Mesendoderm (in vitro differentiated cells): ENCODE measurements at regions not wholly inside any gene's neighbourhood (a gene's known extent, or its start where the extent isn't known, plus 50 kb on each side); places are given as distances from the start of the nearest gene placed in this dataset.

ENCODE experiments used
- DNase-seq: peaks from one replicate; pipeline ENCODE4 v3.0.0; 2013
- H2AK5ac ChIP-seq: 2 replicates; pipeline ENCODE4 v1.6.1; 2013; ENCODE audit warnings: low read length, inconsistent platforms
- H2BK120ac ChIP-seq: 2 replicates; pipeline ENCODE4 v1.6.1; 2013; ENCODE audit warnings: low read depth, mild to moderate bottlenecking, low read length, moderate library complexity, mixed read lengths
- H2BK15ac ChIP-seq: replicated peaks from 2 replicates; pipeline ENCODE4 v1.6.1; 2013; ENCODE audit warnings: low read depth, mild to moderate bottlenecking, moderate library complexity
- H2BK5ac ChIP-seq: 2 replicates; pipeline ENCODE4 v1.6.1; 2013; ENCODE audit warnings: low read length, inconsistent platforms
- H3K18ac ChIP-seq: 2 replicates; pipeline ENCODE4 v1.6.1; 2013; ENCODE audit warnings: mild to moderate bottlenecking, low read length, mixed read lengths
- H3K23ac ChIP-seq: one replicate; pipeline ENCODE4 v1.6.1; 2013; ENCODE audit warnings: low read length
- H3K27ac ChIP-seq: 2 replicates; pipeline ENCODE4 v1.5.1; 2013; ENCODE audit warnings: low read depth, mild to moderate bottlenecking, inconsistent platforms, low read length, moderate library complexity
- H3K27me3 ChIP-seq: 2 replicates; pipeline ENCODE4 v1.6.1; 2013; ENCODE audit warnings: low read length, control low read depth, mild to moderate bottlenecking, inconsistent platforms; ENCODE audit not compliant: insufficient read depth, poor library complexity
- H3K36me3 ChIP-seq: 2 replicates; pipeline ENCODE4 v1.6.1; 2013; ENCODE audit warnings: low read length, inconsistent platforms; ENCODE audit not compliant: control insufficient read depth, insufficient read depth
- H3K4ac ChIP-seq: one replicate; pipeline ENCODE4 v1.6.1; 2013; ENCODE audit warnings: low read depth, mild to moderate bottlenecking, low read length, moderate library complexity
- H3K4me1 ChIP-seq: 2 replicates; pipeline ENCODE4 v1.6.1; 2013; ENCODE audit warnings: low read depth, low read length, inconsistent platforms; ENCODE audit not compliant: control insufficient read depth
- H3K4me2 ChIP-seq: 2 replicates; pipeline ENCODE4 v1.6.1; 2013; ENCODE audit warnings: low read length
- H3K4me3 ChIP-seq: 2 replicates; pipeline ENCODE4 v1.5.1; 2013; ENCODE audit warnings: mild to moderate bottlenecking, low read length
- H3K56ac ChIP-seq: one replicate; pipeline ENCODE4 v1.6.1; 2013; ENCODE audit warnings: low read length
- H3K79me1 ChIP-seq: 2 replicates; pipeline ENCODE4 v1.6.1; 2013; ENCODE audit warnings: low read length, inconsistent platforms
- H3K79me2 ChIP-seq: 2 replicates; pipeline ENCODE4 v1.6.1; 2013; ENCODE audit warnings: mild to moderate bottlenecking, low read length; ENCODE audit not compliant: control insufficient read depth, insufficient read depth
- H3K9ac ChIP-seq: 2 replicates; pipeline ENCODE4 v1.6.1; 2013; ENCODE audit warnings: low read length, inconsistent platforms
- H4K5ac ChIP-seq: one replicate; pipeline ENCODE4 v1.6.1; 2013; ENCODE audit warnings: low read length
- H4K8ac ChIP-seq: one replicate; pipeline ENCODE4 v1.6.1; 2013; ENCODE audit warnings: low read depth, mild to moderate bottlenecking, control low read depth, low read length, moderate library complexity
- WGBS: extraction: QIAGEN DNeasy Blood & Tissue Kit; methylation state at CpG from one replicate; pipeline ENCODE4 v1.1.7; 2013; ENCODE audit warnings: low lambda C conversion rate, missing lambda C conversion rate; ENCODE audit not compliant: insufficient coverage; ENCODE audit errors: extremely low coverage; 5-methylcytosine and 5-hydroxymethylcytosine counted together

DNA sequence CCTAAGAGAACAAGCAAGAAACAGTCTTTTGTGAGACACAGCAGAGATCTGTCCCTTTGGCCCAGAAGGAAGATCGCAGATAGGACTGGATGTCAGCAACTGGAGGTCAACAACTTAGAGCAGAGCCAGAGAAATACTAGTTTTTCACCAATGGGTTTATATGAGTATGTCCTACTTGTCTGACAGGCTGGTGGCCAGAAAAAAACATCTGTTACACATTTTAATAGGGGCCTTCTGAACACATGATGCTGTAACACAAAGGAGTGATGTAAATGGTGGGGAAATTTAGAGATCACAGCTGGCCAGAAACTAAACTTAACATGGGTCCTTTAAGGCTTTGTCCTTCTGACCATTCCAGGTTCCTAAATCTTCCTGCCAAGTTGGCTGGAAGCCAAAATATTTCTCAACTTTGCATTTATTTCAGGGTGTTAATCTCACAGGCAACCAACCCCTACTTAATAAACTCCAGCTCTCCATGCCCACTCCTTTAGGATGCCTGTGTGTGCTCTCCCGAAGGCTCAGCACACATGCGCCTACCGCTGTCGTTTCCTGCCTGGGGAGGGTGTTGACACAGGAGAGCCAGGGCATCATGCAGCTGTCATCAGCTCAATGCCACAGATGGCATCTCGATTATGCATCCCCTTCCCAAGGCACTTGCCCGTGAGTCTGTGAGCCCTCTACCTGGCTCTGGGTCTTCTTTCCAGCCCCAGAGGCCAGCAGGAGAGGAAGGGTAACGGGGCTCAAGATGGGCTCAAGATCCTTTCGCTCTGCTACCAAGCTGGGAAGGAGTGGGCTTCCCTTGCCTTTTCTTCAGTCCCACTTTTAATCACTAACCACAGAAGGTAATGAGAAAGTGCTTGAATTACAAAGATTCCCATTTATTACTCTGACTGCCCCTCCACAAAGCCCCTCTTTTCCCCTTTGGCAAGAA lies 252.5 kb downstream of the ETAA1 start:
- H4K5ac ChIP-seq, result no peak overlapping the region
- H3K4me2 ChIP-seq, result no peak overlapping the region
- no peaks in the 10 kb centered on the region for H3K27me3 ChIP-seq
- no peak overlapping the region for H3K23ac ChIP-seq
- no peak overlapping the region for H3K4ac ChIP-seq
- no peak overlapping the region for H4K8ac ChIP-seq
- no peaks in the 10 kb centered on the region for H3K4me1 ChIP-seq
- no peak overlapping the region for H3K56ac ChIP-seq
- H3K36me3 ChIP-seq, result no peaks in the 10 kb centered on the region
- peak; percentile 16 for DNase-seq
- H2AK5ac ChIP-seq, result no peak overlapping the region
- H3K4me3 ChIP-seq, result no peak overlapping the region
- no peak overlapping the region for H3K27ac ChIP-seq
- no peaks in the 10 kb centered on the region for H3K79me1 ChIP-seq
- no peak overlapping the region for H2BK5ac ChIP-seq
- WGBS, result no CpG with 5 or more reads among the region's 9 CpGs
- no peak overlapping the region for H2BK120ac ChIP-seq
- H2BK15ac ChIP-seq, result no peak overlapping the region
- H3K79me2 ChIP-seq, result no peaks in the 10 kb centered on the region
- H3K9ac ChIP-seq, result no peak overlapping the region
- H3K18ac ChIP-seq, result no peak overlapping the region

DNA sequence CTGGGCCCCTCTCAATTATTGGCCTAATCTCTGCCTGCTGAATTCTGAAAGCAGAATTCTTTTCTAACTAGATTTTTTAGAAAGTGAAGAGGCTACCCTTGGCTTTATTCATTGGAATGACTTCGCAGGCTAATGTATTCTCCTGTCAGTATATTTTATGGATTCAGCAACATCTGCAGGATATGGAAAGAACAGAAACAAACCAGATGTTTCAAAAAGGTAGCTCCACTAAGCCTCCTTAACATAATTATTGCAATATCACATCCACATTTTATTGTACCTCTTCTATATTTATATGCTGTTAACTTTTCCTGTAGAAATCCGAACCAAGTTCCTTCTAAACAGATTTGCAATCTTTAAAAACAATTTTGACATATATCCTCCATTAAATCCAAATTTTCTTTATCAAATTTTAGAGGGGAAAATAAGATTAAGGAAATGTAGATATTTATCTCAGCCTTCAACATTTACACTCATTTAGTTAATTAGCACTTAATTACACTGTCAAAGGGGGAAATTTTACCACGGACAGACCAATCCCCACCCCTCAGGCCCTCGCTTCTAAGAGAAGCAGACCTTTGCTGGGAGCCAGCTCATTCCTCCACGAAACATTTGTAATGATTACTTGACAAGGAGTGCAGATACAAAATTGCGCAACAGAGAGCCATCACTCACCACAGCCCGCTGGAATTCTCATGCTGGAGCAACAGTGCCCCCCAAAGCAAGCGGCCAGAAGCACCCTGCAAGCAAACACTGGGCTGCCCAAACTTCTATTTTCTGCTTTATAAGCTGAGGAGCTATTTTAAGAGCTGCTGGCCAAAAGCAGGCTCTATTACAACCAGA lies 253.4 kb downstream of the ETAA1 start:
- Histone ChIP-seq H3K4me2 (no peak overlapping the region), H4K5ac (no peak overlapping the region), H2BK5ac (no peak overlapping the region), H3K4me3 (no peak overlapping the region), H3K27me3 (no peaks in the 10 kb centered on the region), H4K8ac (no peak overlapping the region), H3K23ac (no peak overlapping the region), H3K79me1 (no peaks in the 10 kb centered on the region), H3K9ac (no peak overlapping the region), H3K4ac (no peak overlapping the region), H3K56ac (no peak overlapping the region), H2BK15ac (no peak overlapping the region), H2AK5ac (no peak overlapping the region), H3K27ac (no peak overlapping the region), H3K18ac (no peak overlapping the region), H3K4me1 (no peaks in the 10 kb centered on the region), H3K36me3 (no peaks in the 10 kb centered on the region), H2BK120ac (no peak overlapping the region), H3K79me2 (no peaks in the 10 kb centered on the region)
- peak; percentile 85 for DNase-seq
- 100% methylated on average over 1 of the region's 8 CpGs for WGBS

DNA sequence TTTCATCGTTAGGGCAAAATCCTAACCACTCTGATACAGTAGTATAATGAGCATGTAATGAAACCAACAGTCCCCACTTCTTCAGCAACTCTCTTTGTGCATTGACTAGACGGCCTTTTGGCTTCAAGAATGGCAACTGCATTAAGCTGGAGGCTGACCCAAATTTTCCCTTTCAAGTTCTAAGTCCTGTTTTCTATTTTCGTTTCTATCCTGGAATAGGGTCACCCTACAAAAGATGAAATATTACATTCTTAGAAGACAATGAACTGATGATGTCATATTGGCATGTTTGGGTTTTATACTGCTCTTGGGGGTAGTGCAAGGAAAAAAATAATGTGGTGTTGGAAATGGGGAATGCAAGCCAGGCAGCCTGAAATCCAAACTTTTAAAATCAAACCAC lies 254.4 kb downstream of the ETAA1 start:
- Histone ChIP-seq H3K79me1 (no peaks in the 10 kb centered on the region), H3K4me3 (no peak overlapping the region), H3K4ac (no peak overlapping the region), H2BK15ac (no peak overlapping the region), H3K27me3 (no peaks in the 10 kb centered on the region), H4K5ac (no peak overlapping the region), H3K4me1 (no peaks in the 10 kb centered on the region), H3K9ac (no peak overlapping the region), H3K23ac (no peak overlapping the region), H3K27ac (no peak overlapping the region), H3K36me3 (no peaks in the 10 kb centered on the region), H4K8ac (no peak overlapping the region), H3K4me2 (no peak overlapping the region), H2AK5ac (no peak overlapping the region), H3K79me2 (no peaks in the 10 kb centered on the region), H2BK5ac (no peak overlapping the region), H2BK120ac (no peak overlapping the region), H3K18ac (no peak overlapping the region), H3K56ac (no peak overlapping the region)
- WGBS, result no CpG with 5 or more reads among the region's 3 CpGs
- DNase-seq, result no peak

DNA sequence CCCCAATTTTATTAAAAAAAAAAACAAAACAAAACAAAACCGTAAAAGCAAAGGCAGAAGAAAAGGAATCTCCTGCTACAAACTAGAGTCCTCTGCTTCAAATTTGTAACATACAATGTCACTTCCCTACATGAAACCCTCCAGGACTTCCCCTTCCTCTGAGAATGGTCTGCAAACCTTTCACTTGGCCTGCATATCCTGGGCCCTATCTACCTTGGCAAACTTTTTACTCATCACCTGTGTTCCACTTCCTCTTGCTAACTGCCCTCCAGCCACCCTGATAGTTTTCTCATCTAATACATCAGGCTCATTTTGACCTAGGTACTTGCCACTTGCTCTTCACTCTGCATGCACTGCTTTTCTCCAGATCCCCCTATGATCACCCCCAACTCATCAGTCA lies 255.5 kb downstream of the ETAA1 start:
- WGBS, result no CpG with 5 or more reads among the region's 1 CpG
- H3K4me1 ChIP-seq, result no peaks in the 10 kb centered on the region

DNA sequence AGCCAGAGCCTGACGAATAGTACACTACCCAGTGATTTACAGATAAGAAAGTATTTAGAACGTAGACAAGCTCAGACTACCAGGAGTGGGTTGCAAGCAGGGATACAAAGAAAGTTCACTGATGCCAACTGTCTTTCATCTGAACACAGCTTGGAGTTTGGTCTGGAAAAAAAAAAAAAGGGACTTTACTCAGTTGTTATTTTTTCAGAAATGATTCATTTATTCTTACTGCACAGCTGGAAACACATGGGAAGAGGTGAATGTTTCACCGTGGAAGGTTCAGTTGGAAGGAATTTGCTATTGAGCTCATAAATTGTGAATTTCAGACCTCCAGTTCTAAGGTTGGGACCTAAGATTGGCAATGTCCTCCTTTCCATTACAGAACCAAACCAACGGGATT lies 259.7 kb downstream of the ETAA1 start:
- no peak overlapping the region for H2BK120ac ChIP-seq
- H4K5ac ChIP-seq, result no peak overlapping the region
- H3K4me1 ChIP-seq, result no peaks in the 10 kb centered on the region
- H3K79me1 ChIP-seq, result no peaks in the 10 kb centered on the region
- H2AK5ac ChIP-seq, result no peak overlapping the region
- H3K79me2 ChIP-seq, result no peaks in the 10 kb centered on the region
- H3K9ac ChIP-seq, result no peak overlapping the region
- no peak for DNase-seq
- no peaks in the 10 kb centered on the region for H3K36me3 ChIP-seq
- no CpG with 5 or more reads among the region's 4 CpGs for WGBS
- no peaks in the 10 kb centered on the region for H3K27me3 ChIP-seq
- H3K4ac ChIP-seq, result no peak overlapping the region
- no peak overlapping the region for H3K18ac ChIP-seq
- H3K4me2 ChIP-seq, result no peak overlapping the region
- H3K27ac ChIP-seq, result no peak overlapping the region
- H3K56ac ChIP-seq, result no peak overlapping the region
- no peak overlapping the region for H3K4me3 ChIP-seq
- H4K8ac ChIP-seq, result no peak overlapping the region
- no peak overlapping the region for H2BK5ac ChIP-seq
- H3K23ac ChIP-seq, result no peak overlapping the region
- no peak overlapping the region for H2BK15ac ChIP-seq

More for the DNA sequence above, 255.5 kb downstream of the ETAA1 start:
- no peak overlapping the region for H3K27ac ChIP-seq
- no peaks in the 10 kb centered on the region for H3K36me3 ChIP-seq
- no peak overlapping the region for H4K8ac ChIP-seq
- no peak overlapping the region for H3K4ac ChIP-seq
- H3K23ac ChIP-seq, result no peak overlapping the region
- no peak overlapping the region for H2BK15ac ChIP-seq
- no peak for DNase-seq
- H3K4me3 ChIP-seq, result no peak overlapping the region
- no peak overlapping the region for H2BK120ac ChIP-seq
- no peaks in the 10 kb centered on the region for H3K27me3 ChIP-seq
- no peak overlapping the region for H2AK5ac ChIP-seq
- H3K18ac ChIP-seq, result no peak overlapping the region
- no peak overlapping the region for H3K9ac ChIP-seq
- H4K5ac ChIP-seq, result no peak overlapping the region
- no peaks in the 10 kb centered on the region for H3K79me1 ChIP-seq
- H3K79me2 ChIP-seq, result no peaks in the 10 kb centered on the region
- no peak overlapping the region for H3K56ac ChIP-seq
- H2BK5ac ChIP-seq, result no peak overlapping the region
- no peak overlapping the region for H3K4me2 ChIP-seq
